NCI-H2081 treated with DMSO at 0.1 percent for 48 hours (cell line): ENCODE measurements at regions not wholly inside any gene's neighbourhood (a gene's known extent, or its start where the extent isn't known, plus 50 kb on each side); places are given as distances from the start of the nearest gene placed in this dataset.
"Not testable (repeated sequence)": the region's sequence is repeated elsewhere in the genome, so short reads cannot be mapped to it uniquely, and the experiment has no call there.

ENCODE experiments used
- DNase-seq: peaks from one replicate; lab custom pipeline; 2025; lab: John Stamatoyannopoulos, UW

DNA sequence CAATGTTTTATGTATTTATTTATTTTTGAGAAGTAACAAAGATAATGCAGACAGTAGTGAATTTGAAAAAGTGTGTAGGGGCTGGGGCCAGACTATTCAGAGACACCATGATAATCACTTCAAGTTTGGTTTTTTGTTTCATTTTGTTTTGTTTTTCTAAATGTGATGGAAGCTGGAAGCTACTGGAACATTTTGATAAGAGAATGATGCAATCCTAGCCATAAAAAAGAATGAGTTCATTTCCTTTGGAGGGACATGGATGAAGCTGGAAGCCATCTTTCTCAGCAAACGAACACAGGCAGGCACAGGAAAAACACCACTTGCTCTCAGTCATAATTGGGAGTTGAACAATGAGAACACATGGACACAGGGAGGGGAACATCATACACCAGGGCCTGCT lies 706.6 kb upstream of the EPHA5 start:
- DNase-seq = no peak

DNA sequence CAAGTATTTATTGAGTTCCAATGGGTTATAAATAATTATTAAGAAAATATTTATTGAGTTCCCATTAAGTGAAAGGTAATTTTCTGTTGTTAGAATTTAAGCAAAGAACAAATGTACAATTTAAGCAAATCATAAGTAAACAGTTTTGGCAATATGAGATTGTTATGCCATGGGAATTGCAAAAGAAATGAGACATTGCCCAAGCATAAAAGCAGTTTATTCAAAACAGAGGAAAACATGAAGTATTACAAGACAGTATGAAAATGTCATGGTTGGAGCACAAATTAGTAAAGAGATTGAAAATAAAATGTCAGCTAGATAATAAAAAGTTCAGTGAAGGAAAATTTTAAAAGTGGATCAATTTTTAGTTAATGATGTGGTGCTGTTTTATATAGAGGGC lies 706.1 kb upstream of the EPHA5 start:
- no peak for DNase-seq

GRCh38 chr4:66373268-66373667 lies 703.0 kb upstream of the EPHA5 start:
- no peak for DNase-seq

- no peak for DNase-seq
Observed at GRCh38 chr4:66372706-66373105, 702.4 kb upstream of the EPHA5 start.

DNA sequence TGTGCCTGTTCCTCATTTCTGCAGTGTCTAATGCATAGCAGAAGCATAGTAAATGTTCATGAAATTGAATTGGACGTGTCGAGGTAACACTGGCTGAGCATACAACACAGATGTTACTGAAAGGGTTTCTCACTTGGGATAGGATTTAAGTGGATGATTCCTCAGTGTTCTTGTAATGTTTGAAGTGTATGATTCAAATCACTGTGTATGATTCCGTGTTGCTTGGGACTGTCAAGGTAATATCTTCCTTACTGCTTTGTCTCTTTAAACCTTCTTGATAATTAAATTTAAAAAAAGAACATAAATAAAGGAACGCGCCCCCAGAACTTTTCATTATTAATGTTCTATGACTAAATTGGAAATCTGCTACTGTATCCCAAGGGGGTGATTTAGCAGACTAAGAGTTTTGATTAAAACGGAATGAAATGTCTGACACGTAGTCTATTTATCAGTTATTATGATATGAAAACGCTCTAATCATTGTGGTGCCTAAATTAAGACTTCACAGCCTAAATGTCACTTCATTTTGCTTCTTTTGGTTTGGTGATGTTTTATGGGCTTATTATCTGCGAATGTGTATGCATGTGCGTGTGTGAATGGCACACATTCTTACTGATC lies 696.9 kb upstream of the EPHA5 start:
- no peak for DNase-seq

- not testable (repeated sequence) for DNase-seq
Observed at GRCh38 chr4:66360395-66360794, 690.1 kb upstream of the EPHA5 start.

- DNase-seq = no peak
Observed at GRCh38 chr4:66357316-66357715, 687.0 kb upstream of the EPHA5 start.

- no peak for DNase-seq
Observed at GRCh38 chr4:66355328-66355727, 685.0 kb upstream of the EPHA5 start.

DNA sequence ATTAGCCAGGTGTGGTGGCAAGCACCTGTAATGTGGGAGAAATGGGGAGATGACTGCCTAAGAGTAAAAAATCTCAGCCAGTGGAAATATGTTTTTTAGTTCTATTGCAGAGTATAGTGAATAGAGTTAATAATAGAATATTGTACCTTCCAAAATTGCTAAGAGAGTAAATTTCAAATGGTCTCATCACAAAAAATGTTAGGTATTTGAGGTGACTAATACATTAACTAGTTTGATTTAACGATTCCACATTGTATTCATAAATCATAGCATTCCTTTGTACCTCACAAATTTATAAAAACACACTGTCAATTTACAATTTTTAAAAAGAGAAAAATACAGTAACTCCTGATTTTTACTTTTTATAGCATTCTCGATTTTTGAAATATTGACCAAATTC lies 681.5 kb upstream of the EPHA5 start:
- DNase-seq = no peak

- DNase-seq = no peak
Observed at GRCh38 chr4:66340286-66340893, 670.1 kb upstream of the EPHA5 start.

GRCh38 chr4:66339007-66339406 lies 668.7 kb upstream of the EPHA5 start:
- DNase-seq = no peak

DNA sequence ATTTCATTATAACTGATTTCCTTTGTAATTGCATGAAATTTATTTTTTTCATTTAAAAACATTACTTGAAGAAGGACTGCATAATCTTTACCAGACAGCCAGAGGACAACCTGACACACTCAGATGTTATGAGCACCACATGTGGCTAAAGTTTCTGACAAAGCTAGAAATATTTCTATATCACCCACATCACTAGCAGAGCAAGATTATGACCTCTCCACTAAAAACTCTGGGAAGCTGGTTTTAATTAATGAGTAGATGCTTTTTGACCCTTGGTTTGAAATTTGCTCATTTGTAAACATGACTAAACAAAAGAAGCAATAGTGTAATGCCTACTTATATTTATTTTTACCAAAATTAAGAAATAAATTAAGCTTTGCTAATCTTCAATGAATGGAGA lies 661.5 kb upstream of the EPHA5 start:
- DNase-seq = no peak

- DNase-seq = no peak
Observed at GRCh38 chr4:66330125-66330524, 659.8 kb upstream of the EPHA5 start.

GRCh38 chr4:66328803-66329574 lies 658.7 kb upstream of the EPHA5 start:
- no peak for DNase-seq

- DNase-seq = no peak
Observed at GRCh38 chr4:66307641-66308438, 637.6 kb upstream of the EPHA5 start.

- DNase-seq = no peak
Observed at GRCh38 chr4:66300336-66300934, 630.1 kb upstream of the EPHA5 start.

- no peak for DNase-seq
Observed at GRCh38 chr4:66298569-66298968, 628.3 kb upstream of the EPHA5 start.

DNA sequence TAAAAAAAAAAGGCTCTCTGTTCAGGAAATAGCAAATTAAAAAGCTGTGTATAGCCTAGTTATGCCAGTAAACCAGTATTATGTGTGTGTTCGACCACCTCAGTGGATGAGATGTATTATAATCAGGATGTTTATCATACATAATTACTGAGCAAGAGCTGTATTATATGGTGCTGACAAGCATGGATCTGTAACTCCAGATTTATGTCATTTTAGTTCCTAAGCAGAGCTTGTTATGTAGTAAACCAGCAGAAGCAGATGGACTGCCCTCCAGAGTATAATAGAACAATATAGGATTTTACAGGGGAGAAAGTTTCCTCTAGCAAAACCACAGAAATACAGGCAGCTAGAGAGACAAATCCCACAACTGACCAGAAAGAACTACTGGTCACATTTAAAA lies 627.4 kb upstream of the EPHA5 start:
- no peak for DNase-seq

- DNase-seq = no peak
Observed at GRCh38 chr4:66294638-66295037, 624.3 kb upstream of the EPHA5 start.

DNA sequence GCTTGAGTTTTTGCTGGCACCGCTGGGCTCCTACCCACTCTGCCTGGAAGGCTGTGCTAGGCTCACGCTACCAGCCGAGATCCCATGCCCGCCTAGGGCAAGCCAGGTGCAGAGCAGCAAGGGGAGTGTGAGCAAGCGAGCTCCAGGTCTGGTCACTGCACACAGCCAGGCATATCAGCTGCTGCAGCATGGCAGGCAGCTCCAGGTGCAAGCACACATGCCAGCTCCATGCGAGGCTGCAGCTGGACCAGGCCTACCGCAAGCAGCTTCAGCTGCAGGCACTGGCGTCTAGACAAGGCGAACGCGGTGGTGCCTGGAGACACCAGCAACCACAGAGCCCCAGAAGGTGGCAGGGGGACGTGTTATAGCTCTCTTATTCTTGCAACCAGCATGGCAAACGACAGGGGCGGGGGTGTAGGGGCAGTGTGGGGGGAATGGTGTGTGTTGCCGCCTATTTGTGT lies 614.7 kb upstream of the EPHA5 start:
- no peak for DNase-seq

- no peak for DNase-seq
Observed at GRCh38 chr4:66279084-66279483, 608.8 kb upstream of the EPHA5 start.

- no peak for DNase-seq
Observed at GRCh38 chr4:66275411-66276038, 605.2 kb upstream of the EPHA5 start.
